ENCODE measurements at regions not wholly inside any gene's neighbourhood (a gene's known extent, or its start where the extent isn't known, plus 50 kb on each side); places are given as distances from the start of the nearest gene placed in this dataset.

DNA sequence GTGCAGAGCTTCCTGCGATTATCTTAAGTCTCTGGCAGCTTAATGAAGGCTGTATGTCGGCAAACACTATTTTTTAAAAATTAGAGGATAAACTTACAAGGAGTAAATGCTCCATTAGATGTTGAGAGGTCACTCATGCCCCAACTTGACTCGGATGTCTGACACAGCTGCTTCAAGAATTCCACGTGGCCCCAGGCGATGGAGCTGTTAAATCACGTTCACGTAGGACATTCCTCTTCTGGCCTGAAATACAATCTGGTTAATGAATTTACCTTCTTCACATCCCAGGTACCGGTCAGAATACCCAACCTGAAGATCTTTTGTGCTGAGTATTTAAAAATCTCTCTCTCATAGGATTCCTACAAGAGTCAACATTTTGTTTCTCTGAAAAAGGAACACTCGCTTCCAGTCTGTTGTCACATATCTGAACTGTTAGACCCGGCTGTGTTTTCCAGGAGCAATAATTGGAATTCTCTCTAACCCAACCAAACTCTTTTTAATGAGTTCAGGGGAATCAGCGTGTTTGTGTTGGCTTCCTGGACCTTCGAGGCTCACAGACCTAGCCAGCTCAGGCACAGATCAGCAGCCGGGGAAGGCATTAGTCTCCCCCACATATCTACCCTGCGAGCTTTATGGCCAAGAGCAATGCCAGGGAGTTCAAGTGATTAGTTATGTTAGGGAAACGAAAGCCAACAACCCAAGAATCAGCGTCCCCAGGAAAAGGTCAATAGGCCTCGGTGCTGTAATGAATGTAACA lies 284.9 kb downstream of the FGFR2 start:
- TF ChIP-seq, protein P1, sequence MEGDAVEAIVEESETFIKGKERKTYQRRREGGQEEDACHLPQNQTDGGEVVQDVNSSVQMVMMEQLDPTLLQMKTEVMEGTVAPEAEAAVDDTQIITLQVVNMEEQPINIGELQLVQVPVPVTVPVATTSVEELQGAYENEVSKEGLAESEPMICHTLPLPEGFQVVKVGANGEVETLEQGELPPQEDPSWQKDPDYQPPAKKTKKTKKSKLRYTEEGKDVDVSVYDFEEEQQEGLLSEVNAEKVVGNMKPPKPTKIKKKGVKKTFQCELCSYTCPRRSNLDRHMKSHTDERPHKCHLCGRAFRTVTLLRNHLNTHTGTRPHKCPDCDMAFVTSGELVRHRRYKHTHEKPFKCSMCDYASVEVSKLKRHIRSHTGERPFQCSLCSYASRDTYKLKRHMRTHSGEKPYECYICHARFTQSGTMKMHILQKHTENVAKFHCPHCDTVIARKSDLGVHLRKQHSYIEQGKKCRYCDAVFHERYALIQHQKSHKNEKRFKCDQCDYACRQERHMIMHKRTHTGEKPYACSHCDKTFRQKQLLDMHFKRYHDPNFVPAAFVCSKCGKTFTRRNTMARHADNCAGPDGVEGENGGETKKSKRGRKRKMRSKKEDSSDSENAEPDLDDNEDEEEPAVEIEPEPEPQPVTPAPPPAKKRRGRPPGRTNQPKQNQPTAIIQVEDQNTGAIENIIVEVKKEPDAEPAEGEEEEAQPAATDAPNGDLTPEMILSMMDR (conservative IDR thresholded peaks at IDR 0.05 in 1 of 2, IDR thresholded peaks at IDR 0.05 in 1 of 2; ENCODE audit: extremely low read depth in 1 of 2, insufficient read depth in 1 of 2, low read depth in 1 of 2, low read length in 2 of 2), result no peak
- no peak for TF ChIP-seq EZH2 (IDR thresholded peaks at IDR 0.05; ENCODE audit: borderline replicate concordance, low read length)

Data from mammary epithelial cell (primary cell).